Mammary epithelial cell (primary cell): ENCODE measurements at regions not wholly inside any gene's neighbourhood (a gene's known extent, or its start where the extent isn't known, plus 50 kb on each side); places are given as distances from the start of the nearest gene placed in this dataset.

Experiments used
- EZH2 ChIP-seq: IDR thresholded peaks from 2 replicates; pipeline ENCODE4 v1.6.1; 2012; ENCODE audit warnings: low read length, inconsistent platforms, borderline replicate concordance
- TF ChIP-seq, protein P1 (sequence below), 2 donors: IDR thresholded peaks in 1 of 2; conservative IDR thresholded peaks in 1 of 2; 2 replicates each; pipeline ENCODE4 v1.5.1; 2011 to 2012; ENCODE audit warnings: inconsistent platforms in 2 of 2, low read length in 2 of 2, mild to moderate bottlenecking in 2 of 2, control low read depth in 1 of 2, low read depth in 1 of 2; ENCODE audit not compliant: insufficient read depth in 1 of 2; ENCODE audit errors: extremely low read depth in 1 of 2

DNA sequence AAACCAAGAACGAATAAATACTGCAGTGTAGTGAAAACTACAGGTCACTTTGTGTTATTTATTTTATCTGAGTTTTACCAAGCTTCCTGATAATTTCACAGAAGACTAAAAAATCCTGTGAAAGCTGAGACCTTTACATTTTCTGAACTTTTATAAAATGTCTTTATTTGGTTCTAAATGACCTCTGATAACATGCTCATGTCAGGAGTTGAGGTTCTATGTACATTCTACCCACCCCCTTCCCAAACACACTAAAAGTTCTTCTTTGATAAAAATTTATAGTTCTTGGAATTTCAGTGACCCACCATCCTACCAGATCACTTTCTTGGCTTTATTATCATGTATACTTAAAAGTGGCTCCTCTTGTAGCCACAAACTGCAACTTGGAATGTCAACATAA lies 463.1 kb downstream of the PIK3C3 start:
- TF ChIP-seq, protein P1, sequence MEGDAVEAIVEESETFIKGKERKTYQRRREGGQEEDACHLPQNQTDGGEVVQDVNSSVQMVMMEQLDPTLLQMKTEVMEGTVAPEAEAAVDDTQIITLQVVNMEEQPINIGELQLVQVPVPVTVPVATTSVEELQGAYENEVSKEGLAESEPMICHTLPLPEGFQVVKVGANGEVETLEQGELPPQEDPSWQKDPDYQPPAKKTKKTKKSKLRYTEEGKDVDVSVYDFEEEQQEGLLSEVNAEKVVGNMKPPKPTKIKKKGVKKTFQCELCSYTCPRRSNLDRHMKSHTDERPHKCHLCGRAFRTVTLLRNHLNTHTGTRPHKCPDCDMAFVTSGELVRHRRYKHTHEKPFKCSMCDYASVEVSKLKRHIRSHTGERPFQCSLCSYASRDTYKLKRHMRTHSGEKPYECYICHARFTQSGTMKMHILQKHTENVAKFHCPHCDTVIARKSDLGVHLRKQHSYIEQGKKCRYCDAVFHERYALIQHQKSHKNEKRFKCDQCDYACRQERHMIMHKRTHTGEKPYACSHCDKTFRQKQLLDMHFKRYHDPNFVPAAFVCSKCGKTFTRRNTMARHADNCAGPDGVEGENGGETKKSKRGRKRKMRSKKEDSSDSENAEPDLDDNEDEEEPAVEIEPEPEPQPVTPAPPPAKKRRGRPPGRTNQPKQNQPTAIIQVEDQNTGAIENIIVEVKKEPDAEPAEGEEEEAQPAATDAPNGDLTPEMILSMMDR (conservative IDR thresholded peaks at IDR 0.05 in 1 of 2, IDR thresholded peaks at IDR 0.05 in 1 of 2; ENCODE audit: extremely low read depth in 1 of 2, insufficient read depth in 1 of 2, low read depth in 1 of 2, low read length in 2 of 2), result no peak
- no peak for TF ChIP-seq EZH2
